Activated T-helper 2 cell treated with anti-CD3 and anti-CD28 coated beads, Interferon-gamma antibody, Interleukin-2, Interleukin-4, amounts not matched to agents 10 μg/mL and 5 μg/mL and 100 μg/mL, durations not matched to agents 14 hours and 24 hours and 36 hours (primary cell): ENCODE measurements at regions not wholly inside any gene's neighbourhood (a gene's known extent, or its start where the extent isn't known, plus 50 kb on each side); places are given as distances from the start of the nearest gene placed in this dataset.

Source experiments
- DNase-seq: peaks from one replicate; pipeline ENCODE4 v3.0.0; 2021; ENCODE audit warnings: low spot score
- H3K27ac Mint-ChIP-seq: one replicate; pipeline ENCODE4 v1.8.0; 2021; ENCODE audit warnings: mixed read lengths
- H3K27me3 Mint-ChIP-seq: one replicate; pipeline ENCODE4 v1.8.0; 2021; ENCODE audit warnings: low read depth, mixed read lengths
- H3K36me3 Mint-ChIP-seq: one replicate; pipeline ENCODE4 v1.8.0; 2021; ENCODE audit warnings: low read depth, mixed read lengths
- H3K4me1 Mint-ChIP-seq: one replicate; pipeline ENCODE4 v1.8.0; 2021; ENCODE audit warnings: low read depth, mixed read lengths
- H3K4me3 Mint-ChIP-seq: one replicate; pipeline ENCODE4 v1.8.0; 2021; ENCODE audit warnings: low read depth, mild to moderate bottlenecking, moderate library complexity, mixed read lengths
- H3K9me3 Mint-ChIP-seq: one replicate; pipeline ENCODE4 v1.8.0; 2021; ENCODE audit warnings: mixed read lengths
- intact Hi-C: fragments of 100-400 bp; cut with micrococcal nuclease; formaldehyde crosslinking; loops from one replicate; pipeline ENCODE4 v1.15.1; 2023

DNA sequence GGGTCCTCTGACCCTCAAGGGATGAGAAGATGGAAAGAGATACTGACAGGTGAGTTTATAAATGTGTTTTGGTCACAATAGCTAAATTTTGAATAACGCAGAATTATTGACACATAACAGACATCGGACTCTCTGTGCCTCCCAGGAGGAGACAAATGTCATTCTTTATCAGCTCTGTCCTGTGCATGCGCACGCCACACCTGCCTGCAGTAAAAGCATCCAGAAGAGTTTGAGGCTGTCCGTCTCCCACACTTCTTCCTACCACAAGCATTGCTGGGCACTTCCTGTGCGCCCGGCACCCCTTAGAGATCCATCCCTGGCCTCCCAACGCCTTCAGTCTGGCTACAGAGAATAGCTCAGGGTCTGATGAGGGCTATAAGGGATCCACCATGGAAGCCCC is 81.5 kb upstream of the CST7 start:
- no peak overlapping the region for H3K27ac Mint-ChIP-seq
- peaks cover 26% of the 10 kb centered on the region for H3K9me3 Mint-ChIP-seq
- H3K27me3 Mint-ChIP-seq, result peaks cover 2% of the 10 kb centered on the region
- no peaks in the 10 kb centered on the region for H3K4me1 Mint-ChIP-seq
- no peak for DNase-seq
- intact Hi-C loops, result no loop called here
- no peaks in the 10 kb centered on the region for H3K36me3 Mint-ChIP-seq
- H3K4me3 Mint-ChIP-seq, result no peak overlapping the region

DNA sequence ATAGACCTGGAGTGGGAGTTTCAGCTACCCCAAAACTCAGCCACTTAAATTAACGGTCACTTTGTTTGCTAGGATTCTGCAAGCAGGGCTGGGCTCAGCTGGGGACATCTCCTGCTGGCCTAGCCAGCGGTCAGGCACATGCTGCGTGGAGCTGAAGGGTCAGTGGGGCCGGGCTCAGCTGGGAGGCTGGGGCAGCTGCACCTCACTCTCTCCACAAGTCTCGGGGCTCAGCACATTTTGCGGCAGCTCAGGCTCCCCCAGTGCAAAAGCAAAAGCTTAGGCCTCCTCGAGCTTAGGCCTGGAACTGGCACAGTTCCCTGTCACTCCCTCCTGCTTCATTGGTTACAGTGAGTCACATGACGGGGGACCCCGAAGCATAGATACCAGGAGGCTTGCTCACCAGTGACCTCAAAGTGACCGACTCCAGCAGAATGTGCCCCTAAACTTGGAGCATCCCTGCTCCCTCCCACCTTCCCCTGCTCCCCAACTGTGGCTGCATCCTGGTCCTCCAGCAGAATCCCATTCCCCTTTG is 80.6 kb upstream of the CST7 start:
- no peak for DNase-seq
- H3K36me3 Mint-ChIP-seq, result no peaks in the 10 kb centered on the region
- no peaks in the 10 kb centered on the region for H3K4me1 Mint-ChIP-seq
- no peaks in the 10 kb centered on the region for H3K27me3 Mint-ChIP-seq
- H3K27ac Mint-ChIP-seq, result no peak overlapping the region
- intact Hi-C loops, result no loop called here
- peaks cover 20% of the 10 kb centered on the region for H3K9me3 Mint-ChIP-seq
- no peak overlapping the region for H3K4me3 Mint-ChIP-seq

DNA sequence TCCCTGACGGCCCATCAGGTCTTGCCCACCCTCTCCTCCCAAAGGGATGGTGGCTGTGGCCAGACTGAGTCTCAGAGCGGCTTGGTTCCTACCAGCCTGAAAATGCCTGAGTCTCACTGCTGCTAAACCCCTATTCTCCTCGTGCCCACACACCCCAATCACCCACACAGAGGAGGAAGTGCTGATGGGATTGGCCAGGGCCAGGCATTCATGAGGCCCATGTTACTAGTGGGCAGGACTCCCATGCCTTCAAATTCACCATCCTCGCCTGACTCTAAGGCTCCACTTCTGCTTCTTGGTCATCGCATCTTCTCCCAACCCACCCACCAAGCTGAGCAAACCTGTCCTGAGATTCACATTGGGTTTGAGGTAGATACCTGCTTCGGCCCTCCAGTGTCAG is 80.1 kb upstream of the CST7 start:
- Mint-ChIP-seq H3K27ac (no peak overlapping the region), H3K4me3 (no peak overlapping the region), H3K4me1 (no peaks in the 10 kb centered on the region), H3K9me3 (peaks cover 15% of the 10 kb centered on the region), H3K27me3 (no peaks in the 10 kb centered on the region), H3K36me3 (no peaks in the 10 kb centered on the region)
- DNase-seq, result no peak
- intact Hi-C loops, result no loop called here

DNA sequence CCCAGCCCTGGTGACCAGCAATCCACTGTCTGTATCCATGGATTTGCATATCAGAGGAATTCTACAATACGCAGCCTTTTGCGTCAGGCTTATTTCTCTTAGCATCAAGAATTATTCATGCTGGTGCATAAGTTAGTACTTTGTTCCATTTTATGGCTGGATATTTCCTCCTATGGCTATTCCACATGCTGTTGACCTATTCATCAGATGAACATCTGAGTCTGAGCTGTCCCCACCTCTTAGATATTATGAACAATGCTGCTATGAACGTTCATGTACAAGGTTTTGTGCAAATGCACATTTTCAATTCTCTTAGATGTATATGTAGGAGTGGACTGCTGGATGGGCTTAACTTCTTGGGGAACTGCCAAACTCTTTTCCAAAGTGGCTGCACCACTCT is 79.0 kb upstream of the CST7 start:
- Mint-ChIP-seq H3K27ac (no peak overlapping the region), H3K4me3 (no peak overlapping the region), H3K27me3 (no peaks in the 10 kb centered on the region), H3K36me3 (no peaks in the 10 kb centered on the region), H3K9me3 (peaks cover 9% of the 10 kb centered on the region), H3K4me1 (no peaks in the 10 kb centered on the region)
- intact Hi-C loops, result no loop called here
- no peak for DNase-seq

DNA sequence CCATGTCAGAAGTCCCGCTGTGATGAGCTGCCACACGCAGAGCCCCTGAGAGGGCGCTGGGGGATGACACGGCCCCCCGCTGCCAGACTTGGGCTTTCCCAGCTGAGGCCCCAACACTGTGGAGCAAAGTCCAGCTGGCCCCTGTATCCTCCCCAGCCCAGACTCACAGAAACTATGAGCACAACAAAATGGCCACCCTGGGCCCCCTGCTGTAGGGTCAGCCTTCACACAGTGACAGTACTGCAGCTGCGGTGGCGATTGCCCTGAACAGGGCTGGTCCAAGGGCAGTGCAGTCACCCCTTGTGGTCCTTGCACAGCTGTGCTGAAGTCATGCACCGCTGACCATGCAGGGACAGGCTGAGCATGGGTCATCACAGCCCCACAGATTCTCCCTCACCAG is 78.2 kb upstream of the CST7 start:
- H3K4me3 Mint-ChIP-seq, result no peak overlapping the region
- H3K27me3 Mint-ChIP-seq, result no peaks in the 10 kb centered on the region
- intact Hi-C loops, result no loop called here
- no peak overlapping the region for H3K27ac Mint-ChIP-seq
- H3K4me1 Mint-ChIP-seq, result no peaks in the 10 kb centered on the region
- DNase-seq, result no peak
- no peaks in the 10 kb centered on the region for H3K36me3 Mint-ChIP-seq
- H3K9me3 Mint-ChIP-seq, result peaks cover 2% of the 10 kb centered on the region

DNA sequence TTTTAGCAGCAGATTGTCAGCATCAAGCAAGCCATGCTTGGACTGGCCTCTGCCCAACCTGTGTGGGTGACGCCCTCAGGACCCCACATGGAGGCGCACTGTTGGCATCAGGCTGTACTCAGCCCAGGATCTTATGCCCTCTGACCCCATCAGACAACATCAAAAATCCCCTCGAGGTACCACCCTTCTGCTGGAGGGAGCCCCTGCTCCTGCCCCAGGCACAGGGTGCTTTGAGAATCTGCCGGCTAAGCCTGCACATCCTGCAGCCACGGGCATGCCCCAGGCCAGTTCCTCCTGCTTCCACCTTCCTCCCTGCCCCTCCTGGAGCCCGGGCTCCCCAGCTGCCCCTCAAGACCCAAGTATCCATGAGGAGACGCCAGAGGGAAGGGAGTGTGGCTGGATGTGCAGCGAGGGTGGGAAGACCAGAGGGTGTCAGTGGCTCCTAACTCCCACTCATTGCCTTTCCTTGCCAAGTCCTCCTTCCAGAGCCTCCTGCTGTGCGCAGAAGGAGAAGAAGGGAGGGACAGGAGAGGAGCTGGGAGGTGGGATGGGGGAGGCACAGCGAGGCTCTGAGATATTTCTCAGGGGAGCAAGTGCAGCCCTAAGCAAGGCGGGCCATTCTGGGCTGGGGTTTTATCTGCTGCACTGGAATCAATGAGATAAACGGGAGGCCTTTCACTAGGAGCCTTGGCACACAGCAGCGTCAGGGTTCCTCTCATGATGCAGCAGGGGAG is 77.4 kb upstream of the CST7 start:
- no peak overlapping the region for H3K27ac Mint-ChIP-seq
- no peaks in the 10 kb centered on the region for H3K36me3 Mint-ChIP-seq
- intact Hi-C loops, result no loop called here
- H3K4me1 Mint-ChIP-seq, result no peaks in the 10 kb centered on the region
- H3K27me3 Mint-ChIP-seq, result no peaks in the 10 kb centered on the region
- no peaks in the 10 kb centered on the region for H3K9me3 Mint-ChIP-seq
- no peak for DNase-seq
- no peak overlapping the region for H3K4me3 Mint-ChIP-seq

DNA sequence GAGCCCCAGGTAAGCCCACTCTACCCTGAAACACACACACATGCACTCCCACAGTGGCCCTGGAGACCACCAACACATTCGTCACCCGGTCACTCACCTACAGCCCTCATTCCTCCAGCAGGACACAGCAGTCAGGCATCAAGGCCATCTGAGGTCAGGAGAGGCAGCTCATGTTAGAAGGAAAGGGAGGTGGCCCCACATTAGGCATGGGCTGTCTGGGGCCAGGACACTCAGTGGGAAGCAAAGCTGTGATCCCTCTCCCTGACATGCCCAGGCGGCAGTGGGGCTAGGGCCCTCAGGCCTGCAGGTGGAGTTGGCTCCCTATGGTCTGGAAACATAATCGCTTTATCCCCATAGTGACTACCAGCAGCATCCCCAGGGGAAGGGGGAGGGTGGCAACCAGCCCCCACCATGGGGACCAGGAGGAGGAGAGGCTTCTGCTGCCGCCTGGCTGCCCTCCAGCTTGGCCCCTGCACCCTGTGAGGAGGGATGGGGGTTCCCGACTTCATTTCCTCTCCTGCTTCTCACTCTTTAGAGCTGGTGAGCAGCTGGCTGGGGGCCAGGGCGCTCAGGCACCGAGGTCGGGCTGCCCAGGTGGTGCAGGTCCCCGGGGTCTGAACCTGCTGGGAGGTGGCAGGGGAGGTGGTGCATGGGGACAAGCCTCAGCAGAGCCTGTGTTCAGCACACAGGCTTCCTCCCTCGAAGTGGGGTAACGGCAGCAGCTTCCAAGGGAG is 76.6 kb upstream of the CST7 start:
- H3K9me3 Mint-ChIP-seq, result no peaks in the 10 kb centered on the region
- no peak overlapping the region for H3K4me3 Mint-ChIP-seq
- intact Hi-C loops, result no loop called here
- no peaks in the 10 kb centered on the region for H3K36me3 Mint-ChIP-seq
- no peaks in the 10 kb centered on the region for H3K4me1 Mint-ChIP-seq
- no peak for DNase-seq
- H3K27me3 Mint-ChIP-seq, result no peaks in the 10 kb centered on the region
- no peak overlapping the region for H3K27ac Mint-ChIP-seq

DNA sequence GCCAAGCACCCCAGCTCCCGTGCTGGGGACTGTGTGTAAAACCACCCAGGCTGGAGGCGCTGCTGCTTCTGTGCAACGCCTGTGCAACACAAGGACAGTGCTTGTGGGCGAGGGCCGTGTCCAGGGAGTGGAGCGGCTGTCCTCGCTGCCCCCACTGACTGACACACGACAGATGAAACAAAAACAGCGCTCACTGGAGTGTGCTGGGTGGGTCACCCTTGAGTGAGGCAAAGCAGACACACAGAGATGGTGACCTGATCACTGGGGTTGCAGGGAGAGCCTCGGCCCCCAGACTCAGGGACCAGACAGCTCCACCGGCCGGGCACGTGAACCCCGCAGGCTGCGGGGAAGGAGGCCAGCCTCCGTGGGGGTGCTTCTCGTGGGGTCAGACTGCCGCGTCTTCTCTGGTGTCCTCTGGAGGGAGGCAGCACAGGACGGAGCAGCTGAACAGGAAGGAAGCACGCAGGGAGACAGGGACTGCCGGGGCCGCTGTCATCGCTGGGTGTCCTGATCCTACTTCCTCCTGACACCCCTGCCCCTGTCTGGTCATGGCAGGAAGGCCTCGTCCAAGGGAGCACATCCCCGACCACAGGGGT is 75.9 kb upstream of the CST7 start:
- no peak overlapping the region for H3K4me3 Mint-ChIP-seq
- no peak for DNase-seq
- H3K4me1 Mint-ChIP-seq, result no peaks in the 10 kb centered on the region
- H3K36me3 Mint-ChIP-seq, result no peaks in the 10 kb centered on the region
- intact Hi-C loops, result no loop called here
- no peak overlapping the region for H3K27ac Mint-ChIP-seq
- no peaks in the 10 kb centered on the region for H3K9me3 Mint-ChIP-seq
- no peaks in the 10 kb centered on the region for H3K27me3 Mint-ChIP-seq

DNA sequence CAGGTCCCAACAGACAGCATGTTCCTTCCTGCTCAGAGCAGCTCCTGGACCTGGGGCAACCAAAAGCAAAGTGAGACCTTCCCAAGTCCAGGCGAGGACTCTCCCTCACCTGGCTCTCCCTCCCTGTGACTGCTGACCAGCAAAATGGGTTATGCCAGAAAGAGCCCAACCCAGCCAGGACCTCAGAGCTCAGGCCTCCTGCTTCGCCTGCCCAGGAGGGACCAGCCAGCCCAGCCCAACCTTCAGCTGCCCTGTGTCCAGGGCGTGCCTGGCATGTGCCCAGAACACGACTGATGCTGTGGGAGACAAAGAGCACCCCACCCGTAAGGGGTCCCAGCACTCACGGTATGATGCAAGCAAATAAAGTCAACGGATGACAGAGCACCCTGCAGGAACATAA is 74.0 kb upstream of the CST7 start:
- H3K27me3 Mint-ChIP-seq, result no peaks in the 10 kb centered on the region
- no peak overlapping the region for H3K27ac Mint-ChIP-seq
- intact Hi-C loops, result no loop called here
- no peaks in the 10 kb centered on the region for H3K4me1 Mint-ChIP-seq
- no peak overlapping the region for H3K4me3 Mint-ChIP-seq
- no peaks in the 10 kb centered on the region for H3K9me3 Mint-ChIP-seq
- DNase-seq, result no peak
- no peaks in the 10 kb centered on the region for H3K36me3 Mint-ChIP-seq

DNA sequence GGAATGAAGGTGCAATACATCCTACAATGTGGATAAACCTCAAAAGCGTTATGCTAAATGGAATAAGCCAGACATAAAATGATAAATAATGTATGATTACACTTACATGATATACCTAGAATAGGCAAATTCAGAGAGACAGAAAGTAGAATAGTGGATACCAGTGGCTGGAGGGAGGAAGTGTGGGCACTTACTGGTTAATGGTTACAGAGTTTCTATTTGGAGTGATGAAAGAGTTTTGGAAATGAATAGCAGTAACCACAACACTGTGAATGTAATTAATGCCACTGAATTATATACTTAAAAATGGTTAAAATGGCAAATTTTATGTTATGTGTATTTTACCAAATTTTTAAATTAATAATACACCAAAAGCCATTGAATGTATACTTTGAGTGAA is 71.4 kb upstream of the CST7 start:
- Mint-ChIP-seq H3K4me1 (no peaks in the 10 kb centered on the region), H3K27ac (no peak overlapping the region), H3K36me3 (no peaks in the 10 kb centered on the region), H3K9me3 (no peaks in the 10 kb centered on the region), H3K4me3 (no peak overlapping the region), H3K27me3 (no peaks in the 10 kb centered on the region)
- no peak for DNase-seq
- intact Hi-C loops, result no loop called here

DNA sequence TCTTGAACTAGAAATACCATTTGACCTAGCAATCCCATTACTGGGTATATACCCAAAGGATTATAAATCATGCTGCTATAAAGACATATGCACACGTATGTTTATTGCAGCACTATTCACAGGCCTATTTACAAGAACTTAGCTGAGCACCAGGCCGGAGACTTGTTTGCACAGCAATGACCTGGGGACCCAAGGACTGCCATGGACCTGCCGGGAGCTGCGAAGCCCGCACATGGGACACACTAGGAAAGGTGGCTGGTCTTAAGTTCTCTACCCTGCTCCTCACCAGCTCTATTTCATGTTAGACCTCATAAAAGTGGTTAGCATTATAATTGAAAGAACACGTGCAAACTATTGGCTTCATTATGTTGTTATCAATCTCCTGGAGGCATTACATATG is 70.4 kb upstream of the CST7 start:
- no peak for DNase-seq
- no peaks in the 10 kb centered on the region for H3K36me3 Mint-ChIP-seq
- intact Hi-C loops, result no loop called here
- no peak overlapping the region for H3K27ac Mint-ChIP-seq
- no peak overlapping the region for H3K4me3 Mint-ChIP-seq
- H3K4me1 Mint-ChIP-seq, result no peaks in the 10 kb centered on the region
- peaks cover 6% of the 10 kb centered on the region for H3K27me3 Mint-ChIP-seq
- H3K9me3 Mint-ChIP-seq, result peaks cover under 1% of the 10 kb centered on the region

DNA sequence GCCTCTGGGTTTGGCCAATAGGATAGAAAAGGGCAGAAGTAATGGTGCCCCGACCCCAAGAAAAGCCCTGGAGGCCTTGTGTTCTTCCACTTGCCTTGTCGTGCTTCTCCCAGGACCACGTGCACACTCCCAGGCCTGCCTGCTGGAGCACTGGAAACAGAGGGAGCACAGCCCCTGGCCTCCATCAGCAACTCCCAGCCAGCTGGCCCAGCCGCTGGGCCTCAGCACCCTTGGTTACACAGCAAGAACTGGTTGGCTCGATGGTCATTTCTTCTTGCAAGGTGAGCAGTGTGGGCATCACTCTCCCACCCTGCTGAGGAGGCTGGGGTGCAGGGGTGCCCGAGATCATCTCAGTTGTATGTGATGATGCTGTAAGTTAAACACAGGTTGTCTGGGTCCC is 69.2 kb upstream of the CST7 start:
- no peak for DNase-seq
- H3K4me1 Mint-ChIP-seq, result no peaks in the 10 kb centered on the region
- H3K27ac Mint-ChIP-seq, result no peak overlapping the region
- no peak overlapping the region for H3K4me3 Mint-ChIP-seq
- H3K27me3 Mint-ChIP-seq, result peaks cover 10% of the 10 kb centered on the region
- H3K9me3 Mint-ChIP-seq, result peaks cover 5% of the 10 kb centered on the region
- H3K36me3 Mint-ChIP-seq, result no peaks in the 10 kb centered on the region
- intact Hi-C loops, result no loop called here

DNA sequence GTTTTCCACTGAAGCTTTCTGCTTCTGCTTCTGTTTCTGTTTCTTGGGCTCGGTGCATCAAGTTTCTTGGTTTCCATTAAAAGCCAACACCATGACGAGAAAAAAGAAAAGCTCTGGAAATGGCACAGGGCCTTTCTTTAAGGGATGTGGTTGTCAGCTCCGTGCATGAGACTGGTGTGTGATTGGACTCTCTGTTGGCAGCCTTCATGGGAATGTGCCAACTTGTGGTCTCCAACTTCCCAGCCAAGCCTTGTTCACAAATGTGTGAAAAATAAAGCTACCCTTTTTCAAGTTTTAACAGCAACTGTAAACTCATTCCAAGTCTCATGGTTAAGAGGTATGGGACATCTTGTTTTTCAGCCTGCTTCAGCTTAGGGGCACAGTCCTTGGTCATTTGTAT is 68.7 kb upstream of the CST7 start:
- Mint-ChIP-seq H3K27me3 (peaks cover 10% of the 10 kb centered on the region), H3K4me3 (no peak overlapping the region), H3K27ac (no peak overlapping the region), H3K36me3 (no peaks in the 10 kb centered on the region), H3K9me3 (peaks cover 5% of the 10 kb centered on the region), H3K4me1 (no peaks in the 10 kb centered on the region)
- intact Hi-C loops, result no loop called here
- no peak for DNase-seq
